Naive thymus-derived CD4-positive, alpha-beta T cell (primary cell): ENCODE measurements at regions not wholly inside any gene's neighbourhood (a gene's known extent, or its start where the extent isn't known, plus 50 kb on each side); places are given as distances from the start of the nearest gene placed in this dataset.

Experiments
- ATAC-seq: fragments of 150-1000 bp; cut with Tn5 transposase; 2 replicates; pipeline ENCODE4 v1.10.0; 2021; ENCODE audit warnings: mild to moderate bottlenecking, moderate library complexity
- CTCF ChIA-PET: fragments of 350-600 bp; sonication (Branson Sonifier 250); formaldehyde crosslinking; loops from one replicate; lab custom pipeline; 2021; ENCODE audit warnings: antibody characterized with exemption; lab: Charles Lee
- POLR2A ChIA-PET: fragments of 350-600 bp; sonication (Branson Sonifier 250); formaldehyde crosslinking; loops from one replicate; lab custom pipeline; 2021; ENCODE audit warnings: antibody characterized with exemption, inconsistent platforms; lab: Charles Lee
- DNase-seq, 9 donors: peaks; one replicate each; pipeline versions ENCODE4 v3.0.0 to v3.0.0-alpha.2; 2020 to 2022; ENCODE audit warnings: mixed read lengths in 1 of 9
- H3K27ac ChIP-seq: one replicate; pipeline ENCODE4 v1.7.0; 2013; ENCODE audit warnings: mild to moderate bottlenecking, low read depth, low read length, moderate library complexity
- H3K27me3 ChIP-seq, 2 donors: one replicate each; pipeline ENCODE4 v1.7.0; 2013; ENCODE audit warnings: low read length in 2 of 2, mild to moderate bottlenecking in 2 of 2, moderate library complexity in 2 of 2; ENCODE audit not compliant: control insufficient read depth in 2 of 2, insufficient read depth in 2 of 2
- H3K36me3 ChIP-seq, 3 experiments: 1 replicate in 2 of 3; 2 replicates in 1 of 3; pipeline ENCODE4 v1.7.0; 2013; ENCODE audit warnings: low read length in 3 of 3, mild to moderate bottlenecking in 3 of 3, moderate library complexity in 1 of 3; ENCODE audit not compliant: insufficient read depth in 3 of 3, control insufficient read depth in 2 of 3
- H3K4me1 ChIP-seq, 2 donors: one replicate each; pipeline ENCODE4 v1.7.0; 2013; ENCODE audit warnings: low read length in 2 of 2, mild to moderate bottlenecking in 2 of 2, moderate library complexity in 1 of 2; ENCODE audit not compliant: control insufficient read depth in 2 of 2, insufficient read depth in 2 of 2
- H3K4me3 ChIP-seq: 2 replicates; pipeline ENCODE4 v1.7.0; 2013; ENCODE audit warnings: mild to moderate bottlenecking, low read length
- H3K9me3 ChIP-seq, 3 experiments: 1 replicate in 2 of 3; 2 replicates in 1 of 3; pipeline ENCODE4 v1.7.0; 2013; ENCODE audit warnings: low read length in 3 of 3; ENCODE audit not compliant: control insufficient read depth in 2 of 3
- H3K27ac Mint-ChIP-seq, 9 donors: one replicate each; pipeline ENCODE4 v1.8.0; 2020 to 2022; ENCODE audit warnings: mixed read lengths in 9 of 9, mild to moderate bottlenecking in 8 of 9, moderate library complexity in 5 of 9, inconsistent platforms in 2 of 9
- H3K27me3 Mint-ChIP-seq, 5 donors: one replicate each; pipeline ENCODE4 v1.8.0; 2021 to 2022; ENCODE audit warnings: mixed read lengths in 5 of 5, mild to moderate bottlenecking in 1 of 5
- H3K36me3 Mint-ChIP-seq, 5 donors: one replicate each; pipeline ENCODE4 v1.8.0; 2020 to 2022; ENCODE audit warnings: mixed read lengths in 5 of 5, mild to moderate bottlenecking in 3 of 5, inconsistent platforms in 1 of 5
- H3K4me1 Mint-ChIP-seq, 7 donors: one replicate each; pipeline ENCODE4 v1.8.0; 2020 to 2022; ENCODE audit warnings: mixed read lengths in 7 of 7, mild to moderate bottlenecking in 3 of 7, inconsistent platforms in 1 of 7
- H3K4me3 Mint-ChIP-seq, 10 donors: one replicate each; pipeline ENCODE4 v1.8.0; 2020 to 2022; ENCODE audit warnings: mild to moderate bottlenecking in 10 of 10, mixed read lengths in 10 of 10, moderate library complexity in 6 of 10, inconsistent platforms in 2 of 10
- H3K9me3 Mint-ChIP-seq, 11 donors: one replicate each; pipeline ENCODE4 v1.8.0; 2020 to 2022; ENCODE audit warnings: mixed read lengths in 11 of 11, mild to moderate bottlenecking in 4 of 11, inconsistent platforms in 1 of 11, moderate library complexity in 1 of 11
- intact Hi-C, 2 donors: fragments of 100-400 bp; cut with micrococcal nuclease; formaldehyde crosslinking; loops; one replicate each; pipeline ENCODE4 v1.15.1; 2023

GRCh38 chr13:21996049-21996448, 325.2 kb downstream of the FGF9 start:
- POLR2A ChIA-PET, result no interaction called here

DNA sequence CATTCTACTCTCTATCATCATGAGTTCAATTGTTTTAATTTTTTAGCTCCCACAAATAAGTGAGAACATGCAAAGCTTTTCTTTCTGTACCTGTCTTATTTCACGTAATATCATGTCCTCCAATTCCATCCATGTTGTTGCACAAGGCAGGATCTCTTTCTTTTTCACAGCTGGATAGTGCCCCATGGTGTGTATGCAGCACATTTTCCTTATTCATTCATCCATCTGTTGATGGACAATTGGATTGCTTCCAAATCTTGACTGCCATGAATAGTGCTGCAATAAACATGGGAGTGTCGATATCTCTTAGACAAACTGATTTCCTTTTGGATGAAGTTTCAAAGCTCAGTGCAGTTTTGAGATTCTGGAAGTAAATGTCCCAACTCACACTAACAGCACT, 326.9 kb downstream of the FGF9 start:
- no peak overlapping the region for H3K27ac Mint-ChIP-seq
- H3K9me3 Mint-ChIP-seq, result peaks cover 0 to 3% (median 0%) of the 10 kb centered on the region in 11 donors
- H3K27me3 Mint-ChIP-seq, result peaks cover 0 to 22% (median 5%) of the 10 kb centered on the region in 5 donors
- ATAC-seq (no peak), DNase-seq (no peak)
- intact Hi-C loops, result no loop called here
- Histone ChIP-seq H3K9me3 (no peaks in the 10 kb centered on the region), H3K27ac (no peak overlapping the region), H3K36me3 (no peaks in the 10 kb centered on the region), H3K4me3 (no peak overlapping the region), H3K4me1 (no peaks in the 10 kb centered on the region), H3K27me3 (no peaks in the 10 kb centered on the region)
- no peaks in the 10 kb centered on the region for H3K4me1 Mint-ChIP-seq
- H3K36me3 Mint-ChIP-seq, result peaks cover 0 to 5% (median 0%) of the 10 kb centered on the region in 5 donors
- POLR2A ChIA-PET, result no interaction called here
- no peak overlapping the region for H3K4me3 Mint-ChIP-seq
- CTCF ChIA-PET, result no interaction called here

More at GRCh38 chr13:21996049-21996448, 325.2 kb downstream of the FGF9 start:
- intact Hi-C loops, result no loop called here
- H3K27me3 ChIP-seq, result no peaks in the 10 kb centered on the region
- no peaks in the 10 kb centered on the region for H3K9me3 ChIP-seq
- no peaks in the 10 kb centered on the region for H3K4me1 ChIP-seq
- Mint-ChIP-seq H3K4me3 (no peak overlapping the region), H3K9me3 (peaks cover 0 to 3% (median 0%) of the 10 kb centered on the region in 11 donors), H3K36me3 (peaks cover 0 to 5% (median 0%) of the 10 kb centered on the region in 5 donors), H3K27me3 (peaks cover 0 to 16% (median 5%) of the 10 kb centered on the region in 5 donors), H3K4me1 (no peaks in the 10 kb centered on the region), H3K27ac (no peak overlapping the region)
- DNase-seq (no peak), ATAC-seq (no peak)
- H3K4me3 ChIP-seq, result no peak overlapping the region
- no peaks in the 10 kb centered on the region for H3K36me3 ChIP-seq
- H3K27ac ChIP-seq, result no peak overlapping the region
- CTCF ChIA-PET, result no interaction called here

DNA sequence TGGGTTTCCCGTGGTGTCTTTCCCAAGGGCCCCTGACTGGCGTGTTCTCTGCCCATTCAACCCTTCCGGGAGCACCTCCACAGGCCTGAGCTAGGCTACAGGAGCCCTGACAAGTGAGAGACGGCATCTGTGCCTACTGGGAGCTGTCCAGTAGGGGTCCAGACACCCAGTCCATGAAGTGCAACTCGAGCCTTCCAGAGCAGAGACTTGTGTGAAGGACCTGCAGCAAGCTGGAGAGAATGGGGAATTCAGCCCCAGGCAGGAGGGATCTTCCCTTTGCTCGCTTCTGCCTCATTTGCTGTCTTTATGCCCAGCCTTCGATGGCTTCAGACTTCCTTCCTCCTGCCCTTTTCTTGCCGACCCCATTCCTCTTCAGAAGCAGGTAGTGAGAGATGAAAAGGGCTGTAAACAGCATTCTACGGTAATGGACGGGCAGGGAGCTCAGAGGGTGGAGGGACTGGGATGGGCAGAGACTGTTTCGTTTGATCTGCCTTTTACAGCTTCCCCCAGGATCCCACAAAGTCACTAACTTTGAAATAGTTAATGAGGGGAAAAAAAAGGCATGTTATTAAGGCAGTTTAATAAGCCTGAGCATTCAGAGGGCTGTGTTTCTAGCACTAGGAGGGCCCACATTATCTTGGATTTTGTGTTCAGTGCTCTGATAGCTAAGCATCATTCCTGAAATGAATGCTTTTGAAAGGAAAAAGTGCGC, 327.6 kb downstream of the FGF9 start:
- peaks cover 0 to 22% (median 5%) of the 10 kb centered on the region in 5 donors for H3K27me3 Mint-ChIP-seq
- H3K36me3 Mint-ChIP-seq, result peaks cover 0 to 5% (median 0%) of the 10 kb centered on the region in 5 donors
- ATAC-seq (no peak), DNase-seq (no peak)
- Histone ChIP-seq H3K36me3 (no peaks in the 10 kb centered on the region), H3K9me3 (no peaks in the 10 kb centered on the region), H3K27ac (no peak overlapping the region), H3K27me3 (no peaks in the 10 kb centered on the region), H3K4me3 (no peak overlapping the region), H3K4me1 (no peaks in the 10 kb centered on the region)
- no peak overlapping the region for H3K4me3 Mint-ChIP-seq
- H3K9me3 Mint-ChIP-seq, result peaks cover 0 to 3% (median 0%) of the 10 kb centered on the region in 11 donors
- intact Hi-C loops, result no loop called here
- H3K27ac Mint-ChIP-seq, result no peak overlapping the region
- CTCF ChIA-PET, result no interaction called here
- no peaks in the 10 kb centered on the region for H3K4me1 Mint-ChIP-seq
- POLR2A ChIA-PET, result no interaction called here

DNA sequence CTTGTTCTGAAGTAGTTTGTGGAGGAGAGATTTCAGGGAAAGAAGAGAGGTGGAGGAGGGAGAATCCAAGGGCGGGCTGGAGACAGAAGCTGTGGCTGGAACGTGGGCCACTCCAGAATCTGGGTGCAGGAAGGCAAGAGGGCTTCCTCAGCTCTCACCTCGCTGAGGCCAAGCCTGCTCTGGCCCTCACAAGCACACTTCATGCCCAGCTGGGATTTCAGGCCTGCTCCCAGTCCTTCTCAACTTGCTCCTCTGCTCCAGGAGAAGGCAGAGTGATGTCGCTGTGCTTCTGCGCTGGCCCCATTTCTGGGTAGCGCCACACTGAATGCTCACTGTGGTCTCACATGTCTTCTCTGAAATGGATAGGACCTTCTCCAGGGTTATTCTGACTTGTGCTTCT, 328.8 kb downstream of the FGF9 start:
- no peaks in the 10 kb centered on the region for H3K4me1 ChIP-seq
- H3K36me3 ChIP-seq, result no peaks in the 10 kb centered on the region
- Mint-ChIP-seq H3K4me3 (no peak overlapping the region), H3K9me3 (peaks cover 0 to 3% (median 0%) of the 10 kb centered on the region in 11 donors), H3K36me3 (peaks cover 0 to 5% (median 0%) of the 10 kb centered on the region in 5 donors), H3K27ac (peak overlapping the region in 1 of 9 donors; percentile 6), H3K4me1 (no peaks in the 10 kb centered on the region), H3K27me3 (peaks cover 0 to 22% (median 5%) of the 10 kb centered on the region in 5 donors)
- DNase-seq, result no peak
- ChIA-PET CTCF (no interaction called here), POLR2A (no interaction called here)
- no peak overlapping the region for H3K27ac ChIP-seq
- no peaks in the 10 kb centered on the region for H3K27me3 ChIP-seq
- no peak for ATAC-seq
- H3K4me3 ChIP-seq, result no peak overlapping the region
- no peaks in the 10 kb centered on the region for H3K9me3 ChIP-seq
- intact Hi-C loops, result no loop called here

- H3K4me1 Mint-ChIP-seq, result no peaks in the 10 kb centered on the region
- POLR2A ChIA-PET, result no interaction called here
Observed at GRCh38 chr13:22000191-22000590, 329.3 kb downstream of the FGF9 start.

DNA sequence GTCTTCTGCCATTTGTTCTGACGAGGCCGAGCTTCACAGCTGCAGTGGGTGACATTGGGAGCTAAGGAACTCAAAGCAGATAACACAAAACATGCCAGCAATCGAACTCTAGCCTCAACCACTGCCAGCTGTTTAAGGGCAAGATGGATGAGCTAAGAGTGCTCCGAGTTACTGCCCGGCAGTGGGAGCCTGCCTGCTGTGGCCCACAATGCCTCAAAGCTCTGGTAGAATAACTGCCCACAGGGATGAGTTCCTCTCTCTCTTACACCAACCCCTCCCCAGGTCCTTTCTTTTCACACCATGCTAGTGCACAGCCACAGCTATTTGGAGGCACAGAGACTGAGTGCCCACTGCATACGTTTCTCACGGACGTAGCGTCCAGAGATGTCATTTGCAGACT, 330.5 kb downstream of the FGF9 start:
- Mint-ChIP-seq H3K27ac (no peak overlapping the region), H3K27me3 (peaks cover 0 to 22% (median 5%) of the 10 kb centered on the region in 5 donors), H3K36me3 (peaks cover 0 to 5% (median 0%) of the 10 kb centered on the region in 5 donors), H3K9me3 (peaks cover 0 to 3% (median 0%) of the 10 kb centered on the region in 11 donors), H3K4me3 (no peak overlapping the region), H3K4me1 (no peaks in the 10 kb centered on the region)
- H3K27ac ChIP-seq, result no peak overlapping the region
- no peaks in the 10 kb centered on the region for H3K9me3 ChIP-seq
- intact Hi-C loops, result no loop called here
- CTCF ChIA-PET, result no interaction called here
- DNase-seq, result no peak
- no peak for ATAC-seq
- no peak overlapping the region for H3K4me3 ChIP-seq
- POLR2A ChIA-PET, result no interaction called here
- H3K36me3 ChIP-seq, result no peaks in the 10 kb centered on the region
- no peaks in the 10 kb centered on the region for H3K27me3 ChIP-seq
- H3K4me1 ChIP-seq, result no peaks in the 10 kb centered on the region

More at GRCh38 chr13:22000191-22000590, 329.3 kb downstream of the FGF9 start:
- Histone ChIP-seq H3K27ac (no peak overlapping the region), H3K36me3 (no peaks in the 10 kb centered on the region), H3K27me3 (no peaks in the 10 kb centered on the region), H3K4me1 (no peaks in the 10 kb centered on the region), H3K9me3 (no peaks in the 10 kb centered on the region), H3K4me3 (no peak overlapping the region)
- peaks cover 0 to 22% (median 5%) of the 10 kb centered on the region in 5 donors for H3K27me3 Mint-ChIP-seq
- peaks cover 0 to 3% (median 0%) of the 10 kb centered on the region in 11 donors for H3K9me3 Mint-ChIP-seq
- intact Hi-C loops, result no loop called here
- no peak for DNase-seq
- ATAC-seq, result no peak
- CTCF ChIA-PET, result no interaction called here
- H3K27ac Mint-ChIP-seq, result no peak overlapping the region
- H3K4me3 Mint-ChIP-seq, result no peak overlapping the region
- H3K36me3 Mint-ChIP-seq, result peaks cover 0 to 5% (median 0%) of the 10 kb centered on the region in 5 donors

DNA sequence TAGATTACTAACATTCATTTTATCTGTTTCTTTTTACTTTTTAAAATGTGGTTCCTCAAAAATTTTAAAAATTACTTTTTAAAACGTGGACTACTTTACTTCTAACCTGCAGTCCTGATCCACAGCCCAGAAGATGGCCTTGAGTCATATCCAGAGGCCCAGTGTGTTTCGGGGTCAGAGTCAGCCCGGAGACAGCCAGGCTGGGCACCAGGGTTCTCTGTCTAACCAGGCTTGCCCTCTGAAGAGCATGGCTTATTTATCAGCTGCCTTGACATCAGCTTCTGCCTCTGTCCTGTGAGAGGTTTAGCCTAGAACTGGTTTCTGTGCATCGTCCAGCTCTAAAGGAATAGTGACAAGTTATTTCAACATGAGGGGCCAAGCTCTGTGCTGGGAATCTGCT, 332.0 kb downstream of the FGF9 start:
- ChIA-PET POLR2A (no interaction called here), CTCF (no interaction called here)
- Mint-ChIP-seq H3K27ac (no peak overlapping the region), H3K27me3 (peaks cover 0 to 17% (median 5%) of the 10 kb centered on the region in 5 donors), H3K4me3 (no peak overlapping the region), H3K9me3 (no peaks in the 10 kb centered on the region), H3K4me1 (no peaks in the 10 kb centered on the region), H3K36me3 (no peaks in the 10 kb centered on the region)
- Histone ChIP-seq H3K9me3 (no peaks in the 10 kb centered on the region), H3K27ac (no peak overlapping the region), H3K4me1 (no peaks in the 10 kb centered on the region), H3K4me3 (no peak overlapping the region), H3K27me3 (no peaks in the 10 kb centered on the region), H3K36me3 (no peaks in the 10 kb centered on the region)
- DNase-seq (no peak), ATAC-seq (no peak)
- intact Hi-C loops, result no loop called here
